NCI-H446 treated with DMSO at 0.1 percent for 48 hours (cell line): ENCODE measurements at regions not wholly inside any gene's neighbourhood (a gene's known extent, or its start where the extent isn't known, plus 50 kb on each side); places are given as distances from the start of the nearest gene placed in this dataset.

Experiments
- DNase-seq: peaks from one replicate; lab custom pipeline; 2025; lab: John Stamatoyannopoulos, UW

DNA sequence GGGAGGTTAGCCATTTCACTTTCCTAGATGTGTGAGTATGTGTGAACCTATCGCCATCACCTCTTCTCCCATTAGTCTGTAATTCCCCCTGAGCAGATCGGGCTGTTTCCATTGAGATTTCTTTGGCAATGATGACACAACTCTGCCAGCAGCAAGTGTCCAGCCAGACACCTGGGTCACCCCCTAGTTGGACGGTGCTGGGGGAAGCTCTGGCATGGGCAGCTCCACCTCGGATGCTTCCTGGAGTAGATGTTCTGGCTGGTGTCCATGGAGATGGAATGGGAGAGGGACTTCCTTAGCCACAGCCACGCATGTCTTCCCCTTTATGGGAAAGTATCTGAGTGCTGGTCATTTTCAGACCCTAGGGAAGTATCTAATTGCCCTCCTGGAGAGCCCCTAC is 247.9 kb upstream of the RPL38 start:
- no peak for DNase-seq

DNA sequence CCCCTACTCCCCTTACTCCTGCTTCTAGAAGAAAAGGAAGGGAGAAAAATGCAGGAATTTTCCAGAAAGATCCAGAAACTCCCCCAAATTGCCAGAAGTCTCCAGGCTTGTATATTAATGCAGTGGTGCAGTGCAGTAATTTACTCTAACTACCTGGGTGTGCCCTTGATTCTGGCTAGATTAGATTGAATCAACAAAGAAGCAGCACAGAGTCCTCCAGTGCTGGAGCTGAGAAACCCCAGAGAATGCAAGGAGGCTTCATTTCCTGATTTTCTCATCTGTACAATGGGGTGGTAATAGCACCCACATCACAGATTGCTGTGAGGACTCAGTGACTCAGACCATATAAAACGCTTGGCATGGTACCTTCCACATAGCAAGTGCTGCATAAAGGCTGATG is 247.3 kb upstream of the RPL38 start:
- DNase-seq, result no peak

DNA sequence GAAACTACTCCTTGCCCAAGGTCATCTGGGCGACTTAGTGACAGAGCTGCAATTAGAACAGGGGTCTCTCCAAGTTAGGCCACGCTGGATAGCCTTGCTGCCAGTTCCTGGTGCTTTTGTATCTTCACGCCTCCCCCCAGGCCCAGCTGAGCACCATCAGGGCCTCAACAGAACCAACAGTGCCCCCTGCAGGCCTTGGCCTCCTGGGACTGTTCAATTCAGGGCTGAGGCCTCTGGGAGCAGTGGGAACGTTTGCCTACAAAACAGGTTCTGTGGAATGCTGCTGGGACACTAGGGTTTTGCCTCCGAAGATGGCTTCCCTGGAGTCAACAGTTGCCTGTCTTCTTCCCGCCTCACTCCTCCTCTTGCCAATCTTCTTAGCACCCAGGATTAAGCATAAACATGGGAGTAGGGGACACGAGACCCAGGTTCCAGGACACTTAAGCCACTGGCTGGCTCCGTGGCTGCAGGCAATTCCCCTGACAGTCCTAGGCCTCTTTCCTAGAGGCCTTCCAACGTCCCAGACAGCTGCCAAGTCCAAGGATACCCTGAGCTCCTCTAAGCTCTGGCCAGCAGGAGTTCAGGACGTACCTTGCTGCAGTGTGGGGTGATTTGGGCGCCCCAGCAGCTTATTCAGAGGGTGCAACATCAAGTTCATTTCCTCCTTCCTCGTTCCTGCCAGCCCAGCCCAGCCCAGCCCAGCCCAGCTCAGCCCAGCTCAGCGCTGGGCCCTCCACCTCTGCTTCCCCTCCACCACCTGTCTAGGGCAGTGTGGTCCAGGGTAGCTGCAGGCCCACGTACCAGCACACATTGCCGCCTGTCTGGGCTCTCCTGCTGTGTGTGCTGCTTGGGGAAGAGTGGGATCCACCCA is 246.6 kb upstream of the RPL38 start:
- DNase-seq, result peak; percentile 30

GRCh38 chr17:73957564-73957963 is 245.9 kb upstream of the RPL38 start:
- no peak for DNase-seq

GRCh38 chr17:73958453-73958852 is 245.0 kb upstream of the RPL38 start:
- DNase-seq, result no peak

DNA sequence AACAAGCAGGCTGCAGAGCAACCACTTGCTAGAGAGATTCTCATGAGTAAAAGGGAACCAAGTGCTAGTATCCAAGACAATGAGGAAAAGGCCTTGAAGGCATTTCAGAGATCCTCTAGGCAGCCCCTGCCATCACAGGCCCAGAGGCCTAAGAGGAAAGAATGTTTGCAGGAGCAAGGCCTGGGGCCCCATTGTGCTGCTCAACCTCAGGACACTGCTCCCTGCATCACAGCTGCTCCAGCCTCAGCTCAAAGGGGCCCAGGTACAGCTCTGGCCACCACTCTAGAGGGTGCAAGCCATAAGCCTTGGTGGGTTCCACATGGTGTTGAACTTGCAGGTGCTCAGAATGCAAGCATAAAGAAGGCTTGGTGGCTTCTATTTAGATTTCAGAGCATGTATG is 243.0 kb upstream of the RPL38 start:
- no peak for DNase-seq

- no peak for DNase-seq
Measured at GRCh38 chr17:73962308-73962707, 241.2 kb upstream of the RPL38 start.

GRCh38 chr17:73968680-73969079 is 234.8 kb upstream of the RPL38 start:
- DNase-seq, result no peak

GRCh38 chr17:73969956-73970355 is 233.5 kb upstream of the RPL38 start:
- no peak for DNase-seq

GRCh38 chr17:73971127-73971526 is 232.4 kb upstream of the RPL38 start:
- no peak for DNase-seq

DNA sequence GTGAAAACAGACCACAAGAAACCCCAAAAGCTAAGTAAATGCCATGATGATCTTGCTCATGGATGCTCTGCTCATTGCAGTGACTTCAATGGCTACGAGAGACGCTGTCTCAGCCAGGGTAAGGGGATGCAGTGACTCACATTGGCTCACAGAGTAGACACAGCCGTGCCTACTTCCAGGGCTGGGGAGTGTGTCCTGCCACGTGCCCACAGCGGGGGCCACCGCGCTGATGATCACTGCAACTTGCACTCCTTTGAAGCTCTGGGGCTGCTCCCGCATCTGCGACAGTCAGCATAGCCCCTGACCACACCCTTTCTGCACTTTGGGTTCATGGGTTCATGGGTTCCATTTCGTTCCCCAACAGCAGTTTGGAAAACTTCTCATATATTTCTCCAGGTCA is 231.4 kb upstream of the RPL38 start:
- no peak for DNase-seq

GRCh38 chr17:73972901-73973300 is 230.6 kb upstream of the RPL38 start:
- no peak for DNase-seq

DNA sequence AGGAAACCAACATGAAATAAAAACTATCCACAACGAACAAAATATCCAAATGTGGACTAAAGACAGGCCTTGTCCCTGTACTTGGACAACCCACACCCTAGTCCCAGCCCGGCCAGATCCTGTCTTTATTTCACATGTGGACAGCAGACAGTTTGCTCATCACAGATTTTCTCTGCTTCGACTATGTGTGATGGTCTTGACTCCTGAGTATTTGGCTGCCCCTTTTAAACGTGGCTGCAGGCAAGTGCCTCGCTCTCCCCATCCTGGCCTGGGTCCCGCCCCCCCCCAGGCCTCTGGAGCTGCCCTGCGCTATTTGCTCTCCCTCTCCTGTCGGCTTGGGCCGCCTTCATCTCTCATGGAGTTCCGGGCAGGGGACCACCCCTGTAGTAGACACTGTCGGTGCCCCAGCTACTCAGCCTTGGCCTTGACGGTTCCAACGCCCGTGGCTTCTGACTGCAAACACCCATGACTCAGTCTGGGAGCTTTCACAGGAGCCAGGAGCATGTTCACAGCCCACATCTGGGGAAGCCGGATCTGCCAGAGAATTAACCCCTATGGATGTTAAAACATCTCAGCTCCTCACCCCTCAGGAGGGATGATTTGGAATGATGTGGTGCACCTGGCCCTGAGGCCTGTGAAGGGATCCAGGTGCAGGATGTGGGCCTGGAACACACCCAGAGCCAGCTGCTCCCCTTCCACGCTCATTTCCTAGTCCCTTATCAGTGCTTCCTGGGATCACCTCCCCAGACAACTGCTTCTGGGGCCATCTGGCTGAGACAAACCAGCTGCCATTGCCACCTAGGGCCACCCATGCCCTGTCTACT is 229.7 kb upstream of the RPL38 start:
- DNase-seq, result no peak

GRCh38 chr17:73974536-73974935 is 228.9 kb upstream of the RPL38 start:
- DNase-seq, result no peak

- DNase-seq, result peak; percentile 56
Measured at GRCh38 chr17:73976147-73976546, 227.3 kb upstream of the RPL38 start.

DNA sequence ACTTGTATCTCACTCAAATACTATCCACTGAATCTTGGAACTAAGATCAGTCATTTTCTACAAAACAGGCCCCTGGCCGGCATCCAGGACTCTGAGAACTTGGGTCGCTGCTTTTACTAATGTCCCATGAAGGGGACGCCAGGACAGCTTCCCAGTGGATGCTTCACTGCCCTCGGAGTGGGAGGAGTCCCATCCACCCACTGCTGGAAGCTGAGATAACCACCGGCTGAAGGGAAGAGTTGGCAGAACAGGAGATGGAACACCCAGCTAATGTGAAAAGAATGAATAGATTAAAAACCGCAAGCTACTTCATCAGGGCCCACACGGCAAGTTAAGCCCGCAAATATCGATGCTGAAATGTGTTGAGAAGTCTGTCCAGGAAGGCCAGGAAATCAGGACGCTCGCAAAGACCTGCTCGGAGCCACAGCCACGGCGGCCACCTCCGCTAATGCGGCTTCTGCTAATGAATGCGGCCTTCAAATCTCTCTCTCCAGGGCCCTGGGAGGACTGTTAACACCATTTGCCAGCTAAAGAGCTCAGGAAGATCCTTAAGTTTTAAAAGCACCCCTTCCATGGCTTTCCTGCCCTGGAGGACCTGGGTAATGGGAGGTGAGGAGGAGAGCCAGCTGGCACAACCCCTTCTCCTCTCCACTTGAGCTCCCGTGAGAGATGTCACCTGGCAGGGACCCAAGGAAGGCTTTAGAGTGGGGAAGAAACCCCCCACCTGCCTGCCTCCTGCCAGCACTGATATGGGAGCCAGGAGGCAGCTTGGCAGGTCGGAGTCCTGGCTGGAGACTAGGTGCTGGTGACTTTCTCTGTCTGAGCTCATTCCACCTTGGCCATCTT is 226.6 kb upstream of the RPL38 start:
- DNase-seq, result peak; percentile 80

DNA sequence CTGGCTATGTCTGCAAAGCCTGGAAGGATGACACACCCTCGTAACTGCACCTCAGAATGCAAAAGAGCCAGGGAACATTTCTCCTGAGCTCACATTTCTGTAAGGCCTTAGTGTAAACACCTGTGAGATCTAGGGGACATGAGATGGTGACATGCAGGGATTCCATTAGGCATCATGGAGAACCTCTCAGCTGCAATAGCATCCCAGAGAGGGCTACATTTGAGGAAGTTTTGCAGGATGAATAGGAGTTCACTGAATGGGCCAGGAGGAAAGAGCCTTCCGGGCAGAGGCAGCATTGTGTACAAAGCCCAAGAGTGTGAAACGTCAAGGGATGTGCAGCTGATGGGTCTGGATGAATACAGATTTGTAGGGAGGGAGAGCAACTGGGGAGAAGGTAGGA is 223.0 kb upstream of the RPL38 start:
- DNase-seq, result no peak

DNA sequence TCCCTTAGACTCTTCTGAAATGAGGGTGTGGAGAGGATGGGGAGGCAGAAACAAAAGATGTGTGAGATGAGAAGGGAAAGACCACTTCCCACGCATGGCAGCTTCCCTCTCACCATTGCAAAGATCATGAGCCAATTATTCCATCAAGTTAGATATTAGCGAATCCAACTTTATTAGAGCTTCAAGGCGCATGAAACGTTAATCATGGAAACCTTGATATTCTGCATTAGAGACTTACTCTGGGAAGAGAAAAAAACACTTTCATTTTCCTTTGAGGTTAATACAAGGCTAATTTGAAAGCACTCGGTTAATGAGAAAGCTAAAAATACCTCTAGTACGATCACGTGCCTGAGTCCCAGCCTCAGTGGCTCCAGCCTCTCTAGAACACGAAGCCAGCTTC is 220.6 kb upstream of the RPL38 start:
- DNase-seq, result no peak

GRCh38 chr17:73983621-73984400 is 219.7 kb upstream of the RPL38 start:
- no peak for DNase-seq

DNA sequence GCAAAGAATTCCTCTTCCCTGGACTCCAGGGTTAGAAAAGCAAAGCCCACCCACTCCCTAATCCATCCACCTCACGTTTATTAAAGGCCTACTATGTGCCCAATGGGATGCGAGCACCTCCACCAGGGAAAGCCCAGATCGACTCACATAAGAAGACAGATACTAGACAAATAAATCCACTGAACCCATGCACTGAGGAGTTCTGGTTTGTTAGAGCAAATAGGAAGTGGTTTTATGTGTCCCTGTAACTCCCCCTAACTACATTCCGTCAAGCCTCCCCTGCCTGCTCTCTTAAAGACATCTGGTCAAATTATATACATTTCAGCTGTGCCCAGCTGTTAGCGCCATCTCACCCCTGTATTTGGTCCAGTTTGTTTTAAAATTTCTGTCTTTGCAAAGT is 218.5 kb upstream of the RPL38 start:
- DNase-seq, result no peak

GRCh38 chr17:73985466-73986015 is 217.9 kb upstream of the RPL38 start:
- no peak for DNase-seq
